HK-2 (cell line): ENCODE measurements at regions not wholly inside any gene's neighbourhood (a gene's known extent, or its start where the extent isn't known, plus 50 kb on each side); places are given as distances from the start of the nearest gene placed in this dataset.
"Not testable (repeated sequence)": the region's sequence is repeated elsewhere in the genome, so short reads cannot be mapped to it uniquely, and the experiment has no call there.

ENCODE experiments used
- DNase-seq: peaks from one replicate; pipeline ENCODE4 v3.0.0-alpha.2; 2018; ENCODE audit not compliant: unreplicated experiment

DNA sequence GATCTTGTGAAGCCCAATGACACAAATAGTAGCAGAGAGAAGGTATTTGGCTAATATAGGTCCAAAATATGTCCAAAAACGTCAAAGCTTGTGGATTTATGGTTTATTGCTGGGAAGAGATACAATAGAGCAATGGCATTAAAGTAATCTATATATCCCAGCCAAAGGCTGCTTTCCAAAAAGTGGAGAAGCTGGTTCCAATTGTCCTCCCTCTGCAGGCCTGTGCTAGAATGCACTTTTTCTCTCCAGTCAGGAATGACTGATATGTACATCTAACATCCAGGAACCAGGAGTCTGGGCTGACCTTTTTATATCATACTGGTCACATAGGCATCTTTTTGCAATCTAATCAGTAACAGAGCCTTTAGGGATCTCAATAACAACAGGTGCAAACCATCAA is 167.1 kb upstream of the FAM3C start:
- DNase-seq: no peak

DNA sequence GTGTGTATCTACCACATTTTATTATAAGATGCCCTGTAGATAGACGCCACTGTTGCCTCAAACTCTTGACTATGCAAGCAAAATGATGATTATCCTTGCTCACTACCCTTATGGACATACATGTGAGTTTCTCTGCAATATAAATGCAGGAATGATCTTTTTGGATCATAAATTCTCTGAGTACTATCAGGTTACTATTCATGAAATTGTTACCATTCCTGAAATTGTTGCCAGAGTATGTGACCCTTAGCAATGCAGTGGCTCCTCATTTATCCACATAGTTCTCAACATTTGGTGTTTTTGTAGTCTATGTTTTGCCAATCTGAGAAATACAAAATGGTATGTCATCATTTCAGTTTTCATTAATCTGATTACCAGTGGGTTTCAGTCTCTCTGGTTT is 166.2 kb upstream of the FAM3C start:
- no peak for DNase-seq

DNA sequence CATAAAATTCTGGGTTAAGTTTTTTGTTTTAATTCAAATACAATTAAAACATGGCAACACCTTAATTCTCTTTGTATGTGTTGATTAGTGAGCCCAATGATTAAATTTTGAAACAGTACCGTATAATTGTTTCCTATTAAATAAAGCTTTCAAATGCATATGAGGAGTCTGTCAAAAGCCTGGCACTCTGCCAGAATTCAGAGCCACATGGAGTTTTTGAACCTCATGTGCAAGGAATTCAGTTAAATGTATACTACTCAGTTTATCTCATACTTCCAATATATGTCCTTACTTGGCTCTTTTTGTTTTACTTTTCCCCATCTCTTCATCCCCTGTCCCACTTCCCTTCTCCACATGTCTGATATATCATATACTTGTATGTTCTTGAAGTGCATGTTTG is 165.6 kb upstream of the FAM3C start:
- DNase-seq: no peak

DNA sequence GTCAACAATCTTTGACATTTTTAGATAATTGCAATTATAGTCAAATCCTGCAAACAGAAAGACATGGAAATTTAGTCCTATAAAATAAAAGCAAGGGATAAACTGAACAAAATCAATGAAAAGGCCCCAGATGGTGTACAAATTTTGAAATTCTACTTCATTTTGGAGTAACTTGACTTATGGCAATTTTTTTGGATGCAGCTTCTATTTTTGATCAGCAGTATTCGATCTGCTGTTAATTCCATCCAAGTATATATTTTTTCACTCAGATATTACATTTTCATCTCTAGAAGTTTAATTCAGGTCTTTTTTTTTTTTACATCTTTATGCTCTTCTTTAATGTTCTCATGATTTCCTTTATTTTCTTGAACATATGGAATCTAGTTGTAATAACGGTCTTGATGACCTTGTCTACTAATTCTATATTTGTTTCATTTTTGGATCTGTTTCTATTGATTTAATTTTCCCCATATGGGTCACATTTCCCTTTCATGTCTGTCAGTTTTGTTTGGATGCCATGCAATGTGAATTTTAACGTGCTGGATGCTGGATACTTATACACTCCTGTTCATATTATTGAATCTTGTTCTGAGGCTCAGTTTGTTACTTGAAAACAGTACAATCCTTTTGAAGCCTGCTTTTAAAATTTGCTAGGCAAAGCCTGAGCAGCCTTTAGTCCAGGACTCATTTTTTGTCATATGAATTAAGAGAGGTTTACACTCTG is 164.3 kb upstream of the FAM3C start:
- DNase-seq: no peak

DNA sequence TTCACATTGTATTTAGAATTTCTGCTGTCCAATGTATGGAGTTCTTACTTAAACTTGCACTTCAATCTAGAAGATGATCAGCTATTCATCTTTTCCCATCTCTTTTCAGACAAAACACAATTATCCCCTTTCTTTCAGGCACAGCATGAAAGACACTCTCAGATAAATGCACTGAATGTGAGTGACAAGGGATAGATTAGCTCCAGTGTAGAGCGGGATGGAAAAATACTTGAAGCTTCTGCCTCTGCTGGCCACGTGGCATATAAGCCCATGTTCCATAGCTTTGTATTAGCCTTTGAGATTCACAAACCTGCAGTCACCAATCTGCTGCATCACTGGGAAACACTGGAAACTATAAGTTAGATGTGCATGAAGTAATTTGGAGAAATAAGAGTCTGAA is 162.2 kb upstream of the FAM3C start:
- no peak for DNase-seq

DNA sequence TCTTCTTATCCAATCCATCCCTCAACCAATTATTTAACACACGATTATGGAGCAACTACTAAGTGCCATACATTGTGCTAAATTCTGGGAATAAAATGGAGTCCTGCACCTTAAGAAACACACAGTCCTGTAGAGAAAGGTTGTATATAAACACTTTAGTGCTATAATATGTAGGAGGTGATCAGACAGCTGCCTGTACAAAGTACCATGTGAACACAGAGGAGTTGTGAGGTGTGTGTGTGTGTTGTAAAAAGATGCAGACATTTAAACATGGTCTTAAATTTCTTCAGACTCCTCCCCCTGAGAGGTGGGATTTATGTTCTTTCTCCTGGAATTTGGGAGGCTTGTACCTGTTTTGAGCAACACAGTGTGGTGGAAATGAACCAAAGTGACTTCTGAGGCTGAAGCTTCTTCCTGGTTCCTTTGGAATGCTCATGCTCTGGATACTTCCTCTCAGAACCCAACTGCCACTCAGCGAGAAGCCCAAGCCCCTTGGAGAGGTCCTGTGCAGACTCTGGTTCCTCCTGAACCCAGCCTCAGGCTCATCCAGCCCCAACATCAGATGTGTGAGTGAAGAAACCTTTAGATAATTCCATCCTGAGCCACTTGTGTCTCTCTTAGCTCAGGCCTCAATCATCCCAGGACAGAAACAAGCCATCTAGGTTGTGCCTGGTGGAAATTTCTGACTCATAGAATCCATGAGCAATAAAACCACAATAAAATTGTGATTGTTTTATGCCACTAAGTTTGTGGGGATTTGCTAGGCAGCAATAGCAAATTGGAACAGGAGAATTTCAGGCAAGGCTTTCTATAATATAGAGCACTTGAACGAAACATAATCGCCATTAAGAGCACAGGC is 161.2 kb upstream of the FAM3C start:
- DNase-seq: no peak

DNA sequence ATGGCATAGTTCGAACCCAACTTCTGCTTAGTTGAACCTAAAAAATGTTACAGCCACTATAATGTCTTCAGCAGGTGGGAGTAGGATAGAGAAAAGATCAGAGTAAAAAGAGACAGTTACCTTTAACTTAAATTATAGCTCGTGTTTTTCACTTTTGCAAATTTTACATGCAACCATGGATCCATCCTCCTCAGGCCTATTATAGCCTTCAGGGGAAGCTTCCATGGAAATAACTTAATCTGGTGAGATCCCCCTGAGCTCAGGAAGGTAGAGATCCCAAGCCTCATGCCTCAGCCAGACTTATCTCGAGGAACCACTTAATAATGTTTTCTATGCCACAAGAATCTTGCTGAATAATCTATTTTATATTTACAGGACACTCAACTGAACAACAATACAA is 159.4 kb upstream of the FAM3C start:
- no peak for DNase-seq

DNA sequence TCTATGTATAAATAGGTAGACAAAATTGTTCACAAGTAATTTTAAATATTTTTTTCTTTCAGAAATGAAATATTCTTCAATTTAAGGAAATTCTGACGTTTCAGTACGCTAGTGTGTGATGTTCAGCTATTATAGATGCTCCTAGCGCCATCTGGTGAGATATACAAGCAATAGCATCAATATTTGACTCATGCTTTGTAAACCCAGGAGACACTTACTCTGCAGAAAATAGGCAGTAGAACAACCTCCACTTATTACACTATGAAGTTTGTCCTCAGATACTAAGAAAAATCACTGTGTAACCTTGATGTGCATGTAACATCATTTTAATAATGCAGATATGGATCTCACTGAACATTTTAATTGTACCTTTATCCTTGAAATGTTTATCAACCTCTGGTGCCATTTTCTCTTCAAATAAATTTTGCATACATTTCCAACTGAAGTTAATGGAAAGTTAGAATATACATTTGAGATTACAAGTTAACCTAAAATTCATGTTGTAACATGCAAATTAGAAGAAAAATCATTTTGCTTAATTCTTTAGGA is 151.5 kb upstream of the FAM3C start:
- DNase-seq: no peak

DNA sequence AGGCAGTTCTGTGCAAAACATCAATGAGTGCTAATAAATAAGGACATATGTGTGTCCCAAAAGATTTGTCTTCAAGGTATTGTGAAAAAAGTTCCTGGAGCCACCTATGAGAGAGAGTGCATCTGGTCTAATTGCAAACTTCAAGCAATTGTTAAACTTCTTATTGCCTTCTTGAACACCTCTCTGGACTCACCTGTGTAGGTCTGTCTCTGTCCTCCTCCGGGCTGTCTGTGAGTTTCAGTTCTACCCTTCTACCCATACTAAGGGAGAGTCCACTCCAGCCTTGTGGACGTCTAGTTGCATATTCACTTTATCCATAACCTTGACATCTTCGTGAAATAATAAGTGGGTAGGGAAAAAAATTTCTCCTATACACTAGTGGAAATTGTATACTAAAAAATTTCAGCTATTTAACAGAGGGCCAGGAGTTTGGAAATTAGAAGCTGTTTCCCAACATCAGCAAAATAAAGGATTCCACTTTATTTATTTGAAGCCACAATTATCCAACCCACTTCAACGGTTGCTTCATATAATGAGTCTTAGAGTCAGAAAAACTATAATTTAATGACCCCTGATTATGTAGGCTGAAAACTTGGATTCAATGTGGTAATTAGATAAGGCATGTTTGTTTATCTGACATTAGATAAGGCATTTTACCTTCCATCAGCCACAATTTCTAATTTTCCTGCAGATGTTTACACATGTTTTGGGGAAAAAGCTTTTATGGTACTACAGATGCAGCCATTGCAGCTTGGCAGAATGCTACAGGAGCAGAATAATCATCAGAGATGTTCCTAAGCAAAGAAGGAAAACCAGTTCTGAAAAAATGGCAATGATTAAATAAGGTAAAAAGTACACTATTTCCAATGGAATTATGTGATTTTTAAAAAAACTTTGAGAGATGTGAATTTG is 150.8 kb upstream of the FAM3C start:
- no peak for DNase-seq

DNA sequence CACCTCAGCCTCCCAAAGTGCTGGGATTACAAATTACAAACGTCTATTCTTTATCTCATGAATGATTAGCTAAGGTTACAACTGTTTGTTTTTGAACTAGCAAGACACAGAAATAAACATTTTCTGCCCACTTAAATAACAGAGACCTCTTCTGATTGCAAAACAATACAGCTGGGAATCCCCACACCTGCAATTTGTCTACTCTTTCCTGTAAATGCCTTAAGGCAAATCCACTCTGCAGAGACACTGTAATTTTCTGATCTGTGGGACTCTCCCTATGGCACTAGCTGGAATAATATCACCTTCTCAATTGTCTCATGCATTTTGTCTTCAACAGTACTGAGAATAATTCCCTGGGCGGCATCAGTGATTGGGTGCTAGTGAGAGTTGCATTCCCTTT is 149.3 kb upstream of the FAM3C start:
- no peak for DNase-seq

DNA sequence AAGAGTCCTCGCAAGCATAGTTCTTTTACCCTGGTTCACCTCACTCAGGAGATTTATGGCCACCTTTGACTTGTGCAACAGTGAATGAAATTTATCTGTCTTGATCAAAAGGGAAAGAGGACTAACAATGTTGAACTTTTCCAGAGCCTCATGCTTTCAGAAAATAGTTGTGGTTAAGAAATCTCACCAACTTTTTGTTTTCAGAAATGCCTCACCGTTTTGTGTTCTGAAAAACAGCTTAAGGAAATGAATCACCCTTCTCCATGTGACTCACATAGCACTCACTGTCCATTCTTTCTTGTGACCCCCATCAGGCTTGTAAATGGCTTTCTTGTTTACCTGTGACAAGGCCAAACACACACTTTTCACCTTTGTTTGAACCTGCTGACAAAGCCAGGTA is 148.6 kb upstream of the FAM3C start:
- DNase-seq: peak; percentile 25

DNA sequence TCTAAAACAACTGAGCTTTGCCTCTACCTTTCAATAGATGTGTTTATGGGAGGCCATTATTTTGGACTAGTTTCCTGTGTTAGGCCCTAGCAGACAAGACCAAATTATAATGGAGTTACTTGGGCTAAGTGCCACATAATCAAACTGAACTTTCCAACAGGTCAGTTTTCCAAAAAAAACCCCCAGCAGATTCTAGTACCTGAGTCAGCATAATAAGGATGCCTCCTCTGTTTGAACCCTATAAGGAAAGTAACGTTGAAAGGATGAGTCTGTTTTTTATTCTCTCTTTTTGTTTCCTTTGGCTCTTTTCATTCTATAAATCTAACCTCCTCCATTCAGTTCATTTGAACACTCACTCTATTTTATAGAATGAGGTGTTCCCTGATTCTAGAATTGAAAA is 148.1 kb upstream of the FAM3C start:
- DNase-seq: no peak

DNA sequence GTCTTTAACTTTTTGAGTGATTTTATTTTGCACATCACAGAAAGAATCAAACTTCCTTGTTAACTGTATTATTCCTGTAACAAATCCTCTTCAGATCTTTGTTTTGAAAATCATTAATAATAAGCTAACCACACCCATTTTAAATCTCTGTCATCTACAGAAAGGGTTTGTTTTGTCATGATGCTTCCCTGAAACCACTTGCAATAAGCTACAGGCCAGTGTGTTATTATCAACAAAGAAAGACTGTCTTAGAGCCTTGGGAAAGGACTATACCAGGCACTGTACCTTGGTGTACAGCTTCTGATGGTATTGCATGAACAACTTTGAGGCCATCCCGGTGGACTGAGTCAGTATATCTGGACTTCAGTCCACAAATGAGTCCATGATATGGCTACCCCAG is 145.3 kb upstream of the FAM3C start:
- no peak for DNase-seq

DNA sequence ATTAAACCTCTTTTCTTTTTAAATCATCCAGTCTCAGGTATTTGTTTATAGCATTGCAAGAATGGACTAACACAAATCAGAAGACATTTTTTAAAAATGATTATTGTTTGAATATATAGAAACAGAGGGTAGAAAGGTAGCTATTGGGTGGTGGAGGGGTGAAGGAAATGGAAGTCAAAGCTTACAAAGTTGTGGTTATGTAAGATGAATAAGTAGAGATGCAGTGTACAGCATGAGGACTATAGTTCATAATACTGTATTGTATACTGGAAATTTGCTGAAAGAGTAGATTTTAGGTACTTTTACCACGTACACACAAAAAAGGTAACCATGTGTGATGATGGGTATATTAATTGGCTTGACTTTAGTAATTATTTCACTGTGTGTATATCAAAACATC is 144.0 kb upstream of the FAM3C start:
- no peak for DNase-seq

DNA sequence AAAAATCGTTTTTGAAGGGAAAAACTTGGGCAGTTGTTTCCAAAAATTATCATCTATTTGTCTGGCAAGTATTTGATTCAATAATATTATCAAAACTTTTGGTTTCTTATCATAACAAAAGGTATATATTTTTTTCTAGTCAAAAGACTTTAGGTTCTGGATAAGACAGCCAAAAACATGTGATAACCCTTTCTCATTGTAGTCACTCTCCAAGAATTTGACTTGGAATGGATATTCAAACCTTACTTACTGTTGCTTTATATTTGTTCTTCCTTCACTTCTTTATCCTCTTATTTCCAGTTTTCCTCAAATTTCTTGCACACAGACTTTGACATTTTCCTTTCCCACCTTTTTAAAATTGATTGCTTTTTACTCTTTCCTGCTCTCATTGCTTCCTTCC is 140.9 kb upstream of the FAM3C start:
- DNase-seq: no peak

DNA sequence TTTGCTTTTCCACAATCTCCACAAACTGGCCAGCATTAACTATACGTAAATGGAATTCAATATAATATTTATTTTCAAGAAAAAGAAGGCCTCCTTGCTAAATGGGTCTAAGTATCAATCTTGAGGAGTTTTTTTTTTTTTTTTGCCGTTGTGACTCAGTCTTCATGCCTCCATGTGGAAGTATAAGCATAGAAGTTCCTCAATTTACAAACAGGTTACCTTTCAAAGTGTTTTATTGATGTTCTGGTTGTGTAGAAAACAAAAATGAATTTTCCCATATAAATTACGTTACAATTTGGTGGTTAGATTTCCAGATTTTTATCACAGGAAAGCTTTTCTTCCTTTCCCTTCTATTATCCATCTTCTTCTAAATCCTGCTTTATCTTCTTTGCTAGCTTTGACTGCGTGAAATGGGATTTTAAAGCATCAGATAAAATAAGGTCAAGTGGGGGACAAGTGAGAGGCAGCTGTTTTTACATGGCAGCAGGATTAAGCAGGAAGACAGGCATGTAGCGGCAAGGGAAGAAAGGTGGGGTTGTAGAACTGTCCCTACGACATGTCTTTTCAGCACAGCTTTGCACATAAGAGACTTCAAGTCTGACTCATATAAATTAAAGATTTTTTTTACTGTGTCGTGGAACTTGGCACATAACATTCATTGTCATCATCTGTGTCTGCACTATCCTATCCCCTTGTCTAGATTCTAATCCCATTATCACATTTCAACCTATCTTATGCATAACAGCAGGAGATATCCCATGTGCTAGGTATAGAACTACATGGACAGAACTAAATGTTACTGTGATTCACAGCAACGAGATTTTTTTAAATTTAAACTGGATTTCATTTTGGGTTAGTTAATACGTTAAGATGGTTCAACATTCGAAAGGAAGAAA is 135.3 kb upstream of the FAM3C start:
- no peak for DNase-seq

DNA sequence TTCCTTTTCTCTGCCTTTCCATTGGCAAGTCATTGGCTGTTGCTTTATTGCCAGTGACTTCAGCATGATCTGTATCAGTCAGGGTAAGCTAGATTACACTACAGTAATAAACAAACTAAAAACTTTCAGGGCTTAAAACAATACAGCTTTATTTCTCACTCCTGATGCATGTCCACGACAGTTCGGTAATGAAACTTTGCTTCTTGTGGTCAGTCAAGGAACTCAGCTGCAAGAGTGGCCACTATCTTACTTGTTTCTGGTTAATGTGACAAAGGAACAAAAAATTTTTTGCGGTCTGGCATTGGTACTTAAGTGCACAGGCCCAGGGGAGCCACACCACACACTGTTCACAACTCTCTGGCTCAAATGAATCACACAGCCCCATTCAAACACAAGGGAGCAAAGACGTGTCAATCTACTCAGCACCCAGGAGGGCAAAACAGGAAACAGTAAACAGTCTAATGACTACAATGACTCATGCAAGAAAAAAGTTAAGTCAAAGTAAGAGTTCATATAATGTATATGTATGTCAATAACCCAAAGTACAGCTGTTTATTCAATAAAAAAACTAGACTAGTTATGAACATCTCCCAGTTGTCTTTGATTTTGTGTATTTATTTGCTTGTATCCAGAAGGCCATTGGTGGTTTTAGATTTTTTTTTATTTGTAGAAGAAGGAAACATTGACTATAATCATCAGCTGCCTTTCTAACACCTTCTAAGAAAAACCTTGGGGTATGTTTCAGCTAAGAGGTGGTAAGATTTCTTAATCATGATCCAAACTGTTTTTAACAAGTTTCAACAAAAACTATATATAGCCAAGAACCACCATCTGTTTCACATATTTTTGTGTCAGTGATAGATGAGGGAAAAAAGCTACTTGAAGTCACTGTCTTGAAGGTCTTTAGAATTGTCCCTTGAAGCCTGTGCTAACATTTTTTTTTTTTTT is 134.4 kb upstream of the FAM3C start:
- peak; percentile 82 for DNase-seq

DNA sequence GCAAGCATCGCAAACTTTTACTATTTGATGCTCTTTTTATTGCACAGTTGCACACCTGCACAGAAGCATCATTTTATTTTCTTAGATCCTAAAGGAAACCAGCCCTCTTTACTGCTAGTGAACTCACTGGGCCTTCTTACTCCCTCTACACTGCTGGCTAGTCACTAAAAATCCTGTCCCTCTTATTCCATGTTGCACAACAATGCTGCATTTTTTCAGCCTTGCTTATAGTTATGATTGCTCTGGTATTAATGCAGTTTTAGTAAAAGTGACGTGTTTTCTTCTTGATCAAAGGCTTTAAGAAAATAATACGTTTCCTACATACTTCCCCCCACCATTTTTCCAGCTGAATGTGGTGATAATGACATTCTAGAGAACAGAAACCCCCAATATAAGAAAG is 132.9 kb upstream of the FAM3C start:
- DNase-seq: no peak

DNA sequence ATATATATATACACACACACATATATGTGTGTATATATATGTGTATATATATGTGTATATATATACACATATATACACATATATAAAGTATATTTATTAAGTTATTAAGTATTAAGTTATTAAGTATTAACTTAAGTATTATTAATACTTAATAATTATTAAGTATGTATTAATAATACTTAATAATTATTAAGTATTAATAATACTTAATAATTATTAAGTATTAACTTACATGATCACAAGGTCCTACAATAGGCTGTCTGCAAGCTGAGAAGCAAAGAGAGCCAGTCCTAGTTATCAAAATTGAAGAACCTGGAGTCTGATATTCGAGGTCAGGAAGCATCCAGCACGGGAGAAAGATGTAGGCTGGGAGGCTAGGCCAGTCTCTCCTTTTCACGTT is 130.1 kb upstream of the FAM3C start:
- DNase-seq: not testable (repeated sequence)
